H9 (cell line): ENCODE measurements at regions not wholly inside any gene's neighbourhood (a gene's known extent, or its start where the extent isn't known, plus 50 kb on each side); places are given as distances from the start of the nearest gene placed in this dataset.

Experiments
- DNase-seq: peaks from one replicate; pipeline ENCODE4 v3.0.0-alpha.2; 2017
- H2AFZ ChIP-seq: one replicate; pipeline ENCODE4 v1.6.1; 2013; ENCODE audit warnings: mild to moderate bottlenecking, low read length, control low read depth, moderate library complexity
- H2AK5ac ChIP-seq: 2 replicates; pipeline ENCODE4 v1.6.1; 2013; ENCODE audit warnings: low read length, control low read depth, mixed read lengths; ENCODE audit not compliant: insufficient read length
- H2BK120ac ChIP-seq: one replicate; pipeline ENCODE4 v1.6.1; 2013; ENCODE audit warnings: low read depth, mild to moderate bottlenecking, low read length, control low read depth, inconsistent platforms; ENCODE audit not compliant: poor library complexity, severe bottlenecking
- H2BK12ac ChIP-seq: 2 replicates; pipeline ENCODE4 v1.6.1; 2013; ENCODE audit warnings: low read length, control low read depth, mixed read lengths, low read depth; ENCODE audit not compliant: insufficient read length
- H2BK15ac ChIP-seq: 2 replicates; pipeline ENCODE4 v1.6.1; 2013; ENCODE audit warnings: low read depth, low read length, control low read depth
- H2BK20ac ChIP-seq: one replicate; pipeline ENCODE4 v1.6.1; 2013; ENCODE audit warnings: low read depth, mild to moderate bottlenecking, low read length, control low read depth, inconsistent platforms; ENCODE audit not compliant: poor library complexity, severe bottlenecking
- H2BK5ac ChIP-seq: 2 replicates; pipeline ENCODE4 v1.6.1; 2013; ENCODE audit warnings: low read length, control low read depth, mixed read lengths; ENCODE audit not compliant: insufficient read length
- H3K14ac ChIP-seq: 2 replicates; pipeline ENCODE4 v1.6.1; 2013; ENCODE audit warnings: low read length, control low read depth; ENCODE audit not compliant: insufficient read depth
- H3K18ac ChIP-seq: 2 replicates; pipeline ENCODE4 v1.6.1; 2013; ENCODE audit warnings: low read depth, mild to moderate bottlenecking, mixed read lengths, low read length, control low read depth; ENCODE audit not compliant: insufficient read length
- H3K23ac ChIP-seq: 2 replicates; pipeline ENCODE4 v1.6.1; 2013; ENCODE audit warnings: low read length, control low read depth, mixed read lengths, low read depth; ENCODE audit not compliant: insufficient read length
- H3K23me2 ChIP-seq: 2 replicates; pipeline ENCODE4 v1.6.1; 2013; ENCODE audit warnings: low read depth, mild to moderate bottlenecking, mixed read lengths, low read length, control low read depth; ENCODE audit not compliant: insufficient read length, poor library complexity, severe bottlenecking
- H3K27ac ChIP-seq: 2 replicates; pipeline ENCODE4 v1.5.1; 2013; ENCODE audit warnings: low read length, control low read depth, mixed read lengths, low read depth; ENCODE audit not compliant: insufficient read length
- H3K27me3 ChIP-seq: 2 replicates; pipeline ENCODE4 v1.6.1; 2013; ENCODE audit warnings: low read length, control low read depth, inconsistent platforms; ENCODE audit not compliant: insufficient read depth
- H3K4ac ChIP-seq: 2 replicates; pipeline ENCODE4 v1.6.1; 2013; ENCODE audit warnings: low read depth, mild to moderate bottlenecking, control low read depth, inconsistent platforms, low read length, moderate library complexity
- H3K4me1 ChIP-seq: 2 replicates; pipeline ENCODE4 v1.6.1; 2013; ENCODE audit warnings: low read length, control low read depth, inconsistent platforms; ENCODE audit not compliant: insufficient read depth
- H3K4me2 ChIP-seq: 2 replicates; pipeline ENCODE4 v1.6.1; 2013; ENCODE audit warnings: low read length, control low read depth, mixed read lengths; ENCODE audit not compliant: insufficient read length, insufficient read depth
- H3K56ac ChIP-seq: 2 replicates; pipeline ENCODE4 v1.6.1; 2013; ENCODE audit warnings: low read depth, mild to moderate bottlenecking, mixed read lengths, low read length, control low read depth; ENCODE audit not compliant: insufficient read length
- H3K79me1 ChIP-seq: 2 replicates; pipeline ENCODE4 v1.6.1; 2013; ENCODE audit warnings: low read depth, mild to moderate bottlenecking, moderate library complexity, low read length, control low read depth, inconsistent platforms; ENCODE audit not compliant: insufficient read depth, poor library complexity, severe bottlenecking
- H3K79me2 ChIP-seq: 2 replicates; pipeline ENCODE4 v1.6.1; 2013; ENCODE audit warnings: low read length, control low read depth, inconsistent platforms; ENCODE audit not compliant: insufficient read depth
- H3K9ac ChIP-seq: 2 replicates; pipeline ENCODE4 v1.6.1; 2013; ENCODE audit warnings: low read length, control low read depth, mixed read lengths; ENCODE audit not compliant: insufficient read length; ENCODE audit errors: extremely low read depth
- H3K9me3 ChIP-seq: one replicate; pipeline ENCODE4 v1.6.1; 2013; ENCODE audit warnings: low read depth, low read length, inconsistent platforms; ENCODE audit not compliant: control insufficient read depth
- H3T11ph ChIP-seq: one replicate; pipeline ENCODE4 v1.6.1; 2013; ENCODE audit warnings: mild to moderate bottlenecking, low read length, control low read depth, inconsistent platforms
- H4K20me1 ChIP-seq: one replicate; pipeline ENCODE4 v1.6.1; 2013; ENCODE audit not compliant: control insufficient read depth, insufficient read length, insufficient read depth
- H4K5ac ChIP-seq: 2 replicates; pipeline ENCODE4 v1.6.1; 2013; ENCODE audit warnings: low read depth, mild to moderate bottlenecking, mixed read lengths, low read length, control low read depth; ENCODE audit not compliant: insufficient read length
- H4K8ac ChIP-seq: replicated peaks from 2 replicates; pipeline ENCODE4 v1.6.1; 2013; ENCODE audit warnings: low read length, control low read depth, mixed read lengths, low read depth; ENCODE audit not compliant: insufficient read length
- H4K91ac ChIP-seq: 2 replicates; pipeline ENCODE4 v1.6.1; 2013; ENCODE audit warnings: low read depth, mild to moderate bottlenecking, moderate library complexity, mixed read lengths, low read length, control low read depth; ENCODE audit not compliant: insufficient read length
- H3K27ac Mint-ChIP-seq, 3 experiments: 2 replicates in 2 of 3; 3 replicates in 1 of 3; pipeline ENCODE4 v1.8.0; 2020 to 2021; ENCODE audit warnings: mixed read lengths in 3 of 3, mild to moderate bottlenecking in 1 of 3, moderate library complexity in 1 of 3
- H3K27me3 Mint-ChIP-seq: 2 replicates; pipeline ENCODE4 v1.8.0; 2021; ENCODE audit warnings: low read depth, mild to moderate bottlenecking, moderate library complexity, mixed read lengths
- H3K36me3 Mint-ChIP-seq, 3 experiments: 2 replicates in 2 of 3; 3 replicates in 1 of 3; pipeline ENCODE4 v1.8.0; 2020 to 2021; ENCODE audit warnings: low read depth in 3 of 3, mixed read lengths in 3 of 3; ENCODE audit not compliant: insufficient read depth in 1 of 3
- H3K4me1 Mint-ChIP-seq, 2 experiments: 2 replicates each; pipeline ENCODE4 v1.8.0; 2020; ENCODE audit warnings: mixed read lengths in 2 of 2
- H3K4me3 Mint-ChIP-seq, 2 experiments: 2 replicates in 1 of 2; 3 replicates in 1 of 2; pipeline ENCODE4 v1.8.0; 2020 to 2021; ENCODE audit warnings: mild to moderate bottlenecking in 2 of 2, mixed read lengths in 2 of 2, moderate library complexity in 1 of 2
- H3K9me3 Mint-ChIP-seq, 2 experiments: 2 replicates in 1 of 2; 3 replicates in 1 of 2; pipeline ENCODE4 v1.8.0; 2020; ENCODE audit warnings: mild to moderate bottlenecking in 2 of 2, mixed read lengths in 2 of 2, moderate library complexity in 1 of 2
- WGBS: extraction: QIAGEN DNeasy Blood & Tissue Kit; methylation state at CpG from one replicate; pipeline ENCODE4 v1.1.7; 2013; ENCODE audit warnings: missing lambda C conversion rate, low lambda C conversion rate, mixed read lengths; ENCODE audit not compliant: insufficient read length; ENCODE audit errors: extremely low coverage; 5-methylcytosine and 5-hydroxymethylcytosine counted together
- TF ChIP-seq, protein P1 (sequence below): fragments of 200-600 bp; sonication (generic); conservative IDR thresholded peaks from 3 replicates; pipeline ENCODE4 v1.8.0; 2021; ENCODE audit warnings: antibody characterized with exemption, mild to moderate bottlenecking

DNA sequence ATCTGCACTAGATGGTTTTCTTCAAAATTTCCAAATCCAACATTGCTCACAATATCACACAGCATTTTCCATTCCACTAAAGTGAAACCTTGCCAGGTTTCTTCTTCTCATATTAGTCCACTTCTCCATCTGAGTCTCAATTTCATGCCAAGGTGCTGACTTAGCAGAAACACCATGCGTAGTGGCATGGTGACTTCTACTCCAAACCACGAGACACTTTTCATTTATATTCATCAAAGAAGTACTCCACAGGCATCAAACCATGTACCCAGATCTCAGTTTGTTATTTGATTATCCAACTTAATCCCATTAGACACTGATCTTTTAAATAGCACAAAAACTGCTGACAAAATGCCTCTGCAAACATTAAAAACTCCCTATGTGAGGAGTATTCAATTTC is 233.4 kb upstream of the ITGA1 start:
- no peak overlapping the region for H3K27ac ChIP-seq
- H3K27me3 Mint-ChIP-seq = no peaks in the 10 kb centered on the region
- H3K4me1 ChIP-seq = no peaks in the 10 kb centered on the region
- H3K9me3 Mint-ChIP-seq = no peaks in the 10 kb centered on the region; a peak in 1 of 5 replicates
- H3K4ac ChIP-seq = no peak overlapping the region
- H4K5ac ChIP-seq = no peak overlapping the region
- no peak overlapping the region for H2BK12ac ChIP-seq
- H2BK20ac ChIP-seq = no peak overlapping the region
- H2BK5ac ChIP-seq = no peak overlapping the region
- H3K23ac ChIP-seq = no peak overlapping the region
- no peak overlapping the region for H3K9ac ChIP-seq
- H3K56ac ChIP-seq = no peak overlapping the region
- H3T11ph ChIP-seq = no peak overlapping the region
- H3K4me3 Mint-ChIP-seq = no peak overlapping the region
- H3K4me1 Mint-ChIP-seq = peaks cover 6 to 7% of the 10 kb centered on the region in 2 experiments
- TF ChIP-seq, protein P1, sequence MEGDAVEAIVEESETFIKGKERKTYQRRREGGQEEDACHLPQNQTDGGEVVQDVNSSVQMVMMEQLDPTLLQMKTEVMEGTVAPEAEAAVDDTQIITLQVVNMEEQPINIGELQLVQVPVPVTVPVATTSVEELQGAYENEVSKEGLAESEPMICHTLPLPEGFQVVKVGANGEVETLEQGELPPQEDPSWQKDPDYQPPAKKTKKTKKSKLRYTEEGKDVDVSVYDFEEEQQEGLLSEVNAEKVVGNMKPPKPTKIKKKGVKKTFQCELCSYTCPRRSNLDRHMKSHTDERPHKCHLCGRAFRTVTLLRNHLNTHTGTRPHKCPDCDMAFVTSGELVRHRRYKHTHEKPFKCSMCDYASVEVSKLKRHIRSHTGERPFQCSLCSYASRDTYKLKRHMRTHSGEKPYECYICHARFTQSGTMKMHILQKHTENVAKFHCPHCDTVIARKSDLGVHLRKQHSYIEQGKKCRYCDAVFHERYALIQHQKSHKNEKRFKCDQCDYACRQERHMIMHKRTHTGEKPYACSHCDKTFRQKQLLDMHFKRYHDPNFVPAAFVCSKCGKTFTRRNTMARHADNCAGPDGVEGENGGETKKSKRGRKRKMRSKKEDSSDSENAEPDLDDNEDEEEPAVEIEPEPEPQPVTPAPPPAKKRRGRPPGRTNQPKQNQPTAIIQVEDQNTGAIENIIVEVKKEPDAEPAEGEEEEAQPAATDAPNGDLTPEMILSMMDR = no peak
- no peak overlapping the region for H3K27ac Mint-ChIP-seq
- H3K4me2 ChIP-seq = no peak overlapping the region
- no peak overlapping the region for H3K14ac ChIP-seq
- no peak overlapping the region for H4K8ac ChIP-seq
- no peak overlapping the region for H3K18ac ChIP-seq
- no peak overlapping the region for H2BK15ac ChIP-seq
- no peak overlapping the region for H2AFZ ChIP-seq
- no peaks in the 10 kb centered on the region for H4K20me1 ChIP-seq
- no peak for DNase-seq
- no peak overlapping the region for H4K91ac ChIP-seq
- H3K27me3 ChIP-seq = no peaks in the 10 kb centered on the region
- no CpG with 5 or more reads among the region's 2 CpGs for WGBS
- no peaks in the 10 kb centered on the region for H3K23me2 ChIP-seq
- no peak overlapping the region for H2BK120ac ChIP-seq
- no peaks in the 10 kb centered on the region; a peak in 1 of 7 replicates for H3K36me3 Mint-ChIP-seq
- no peaks in the 10 kb centered on the region for H3K79me2 ChIP-seq
- no peak overlapping the region for H2AK5ac ChIP-seq
- H3K79me1 ChIP-seq = no peaks in the 10 kb centered on the region
- H3K9me3 ChIP-seq = no peaks in the 10 kb centered on the region
